Colonic mucosa (tissue), 4 donors: ENCODE measurements at regions not wholly inside any gene's neighbourhood (a gene's known extent, or its start where the extent isn't known, plus 50 kb on each side); places are given as distances from the start of the nearest gene placed in this dataset.

Source experiments
- DNase-seq: peaks from one replicate; pipeline ENCODE4 v3.0.0-alpha.2; 2020
- H3K27ac ChIP-seq: fragments of 200-600 bp; one replicate; pipeline ENCODE4 v1.8.0; 2021
- H3K27me3 ChIP-seq: fragments of 200-600 bp; one replicate; pipeline ENCODE4 v1.8.0; 2021
- H3K36me3 ChIP-seq: fragments of 200-600 bp; one replicate; pipeline ENCODE4 v1.8.0; 2021
- H3K4me1 ChIP-seq: fragments of 200-600 bp; one replicate; pipeline ENCODE4 v1.8.0; 2021; ENCODE audit warnings: mild to moderate bottlenecking
- H3K4me3 ChIP-seq: fragments of 200-600 bp; one replicate; pipeline ENCODE4 v1.8.0; 2021
- H3K9ac ChIP-seq, 2 donors: one replicate each; pipeline ENCODE4 v1.7.0; 2013; ENCODE audit warnings: control low read depth in 2 of 2, low read depth in 2 of 2, low read length in 2 of 2
- H3K9me3 ChIP-seq: fragments of 200-600 bp; one replicate; pipeline ENCODE4 v1.8.0; 2021
- intact Hi-C: fragments of 100-400 bp; cut with DNase I; formaldehyde crosslinking; loops from one replicate; pipeline ENCODE4 v1.14.1; 2022
- TF ChIP-seq, protein P1 (sequence below): fragments of 200-600 bp; IDR thresholded peaks from one replicate; pipeline ENCODE4 v1.8.0; 2022; ENCODE audit warnings: antibody characterized with exemption, mild to moderate bottlenecking
- donor health status: healthy.
- donor health status: DM: no; HTN: no; CAD: no.
- donor health status: DM: no; HTN: no; CAD: no.

DNA sequence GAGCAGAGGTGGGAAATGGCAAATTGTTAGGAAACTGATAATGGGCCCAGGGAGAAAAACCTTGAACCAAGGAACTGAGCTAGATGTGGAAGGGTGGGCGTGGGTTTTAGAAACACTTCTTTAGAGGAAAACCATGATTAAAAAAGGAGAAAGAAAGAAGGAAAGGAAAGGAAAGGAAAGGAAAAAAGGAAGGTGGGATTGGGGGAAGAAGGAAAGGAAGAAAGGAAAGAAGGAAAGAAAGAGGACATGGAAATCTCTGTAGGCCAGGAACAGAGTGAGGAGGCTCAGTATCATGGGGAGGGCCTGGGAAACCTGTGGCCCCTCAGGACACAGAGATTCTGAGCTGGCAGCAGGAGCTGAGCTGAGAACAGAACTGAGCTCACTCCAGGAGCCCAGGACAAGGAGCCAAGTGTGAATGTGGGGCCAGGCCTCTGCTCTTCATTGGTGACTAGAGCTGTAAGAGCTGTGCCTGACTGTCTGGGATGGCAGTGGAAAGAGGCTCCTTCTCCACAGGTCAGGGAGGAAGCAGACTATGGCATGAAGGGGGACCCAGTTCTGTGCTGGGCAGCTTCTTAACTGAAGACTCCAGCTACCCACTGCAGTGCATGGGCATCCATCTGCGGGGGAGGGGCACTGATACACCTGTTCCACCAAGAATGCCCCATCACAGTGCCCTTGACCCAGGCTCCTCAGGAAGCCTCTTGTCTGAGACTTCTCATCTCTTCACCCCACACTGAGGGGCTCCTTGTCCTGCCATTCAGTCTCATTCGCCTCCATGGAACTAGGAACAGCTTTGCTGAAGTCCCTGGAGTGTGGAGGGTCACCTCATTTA is 116.1 kb upstream of the BACH2 start:
- Histone ChIP-seq H3K9ac (no peak overlapping the region), H3K4me1 (no peaks in the 10 kb centered on the region), H3K36me3 (no peaks in the 10 kb centered on the region), H3K4me3 (no peak overlapping the region), H3K27ac (no peak overlapping the region), H3K27me3 (no peaks in the 10 kb centered on the region), H3K9me3 (no peaks in the 10 kb centered on the region)
- DNase-seq = no peak
- intact Hi-C loops = no loop called here
- TF ChIP-seq, protein P1, sequence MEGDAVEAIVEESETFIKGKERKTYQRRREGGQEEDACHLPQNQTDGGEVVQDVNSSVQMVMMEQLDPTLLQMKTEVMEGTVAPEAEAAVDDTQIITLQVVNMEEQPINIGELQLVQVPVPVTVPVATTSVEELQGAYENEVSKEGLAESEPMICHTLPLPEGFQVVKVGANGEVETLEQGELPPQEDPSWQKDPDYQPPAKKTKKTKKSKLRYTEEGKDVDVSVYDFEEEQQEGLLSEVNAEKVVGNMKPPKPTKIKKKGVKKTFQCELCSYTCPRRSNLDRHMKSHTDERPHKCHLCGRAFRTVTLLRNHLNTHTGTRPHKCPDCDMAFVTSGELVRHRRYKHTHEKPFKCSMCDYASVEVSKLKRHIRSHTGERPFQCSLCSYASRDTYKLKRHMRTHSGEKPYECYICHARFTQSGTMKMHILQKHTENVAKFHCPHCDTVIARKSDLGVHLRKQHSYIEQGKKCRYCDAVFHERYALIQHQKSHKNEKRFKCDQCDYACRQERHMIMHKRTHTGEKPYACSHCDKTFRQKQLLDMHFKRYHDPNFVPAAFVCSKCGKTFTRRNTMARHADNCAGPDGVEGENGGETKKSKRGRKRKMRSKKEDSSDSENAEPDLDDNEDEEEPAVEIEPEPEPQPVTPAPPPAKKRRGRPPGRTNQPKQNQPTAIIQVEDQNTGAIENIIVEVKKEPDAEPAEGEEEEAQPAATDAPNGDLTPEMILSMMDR = no peak

GRCh38 chr6:90411292-90411781 is 114.7 kb upstream of the BACH2 start:
- no peak overlapping the region for H3K27ac ChIP-seq
- no peaks in the 10 kb centered on the region for H3K27me3 ChIP-seq
- TF ChIP-seq, protein P1 = no peak
- H3K4me3 ChIP-seq = no peak overlapping the region
- no peak for DNase-seq
- no peaks in the 10 kb centered on the region for H3K9me3 ChIP-seq
- intact Hi-C loops = no loop called here
- no peaks in the 10 kb centered on the region for H3K4me1 ChIP-seq
- H3K9ac ChIP-seq = no peak overlapping the region
- H3K36me3 ChIP-seq = no peaks in the 10 kb centered on the region

- TF ChIP-seq, protein P1 = no peak
Observed at GRCh38 chr6:90409700-90410099, 113.1 kb upstream of the BACH2 start.

DNA sequence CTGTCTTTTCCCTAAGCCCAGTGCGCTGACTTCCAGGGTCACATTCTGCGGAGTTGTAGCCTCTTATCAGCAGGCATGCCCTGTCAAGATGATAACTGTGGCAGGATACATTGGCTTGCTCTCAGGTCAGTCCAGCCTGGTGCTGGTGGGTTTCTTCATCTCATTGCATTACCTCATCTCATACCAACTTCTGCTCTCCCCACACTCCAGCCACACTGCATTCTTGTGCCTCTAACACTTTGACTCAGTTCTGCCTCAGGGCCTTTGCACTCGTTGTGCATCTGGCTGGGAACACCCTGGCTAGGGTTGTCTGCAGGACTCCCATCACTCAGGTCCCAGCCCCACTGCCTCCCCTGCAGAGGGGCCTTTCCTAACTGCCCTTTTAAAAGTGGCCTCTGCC is 110.3 kb upstream of the BACH2 start:
- no peak for DNase-seq
- no peak overlapping the region for H3K9ac ChIP-seq

More at GRCh38 chr6:90409700-90410099, 113.1 kb upstream of the BACH2 start:
- Histone ChIP-seq H3K4me1 (no peaks in the 10 kb centered on the region), H3K36me3 (no peaks in the 10 kb centered on the region), H3K4me3 (no peak overlapping the region), H3K27me3 (no peaks in the 10 kb centered on the region), H3K27ac (no peak overlapping the region), H3K9me3 (no peaks in the 10 kb centered on the region), H3K9ac (no peak overlapping the region)
- DNase-seq = no peak
- intact Hi-C loops = no loop called here

DNA sequence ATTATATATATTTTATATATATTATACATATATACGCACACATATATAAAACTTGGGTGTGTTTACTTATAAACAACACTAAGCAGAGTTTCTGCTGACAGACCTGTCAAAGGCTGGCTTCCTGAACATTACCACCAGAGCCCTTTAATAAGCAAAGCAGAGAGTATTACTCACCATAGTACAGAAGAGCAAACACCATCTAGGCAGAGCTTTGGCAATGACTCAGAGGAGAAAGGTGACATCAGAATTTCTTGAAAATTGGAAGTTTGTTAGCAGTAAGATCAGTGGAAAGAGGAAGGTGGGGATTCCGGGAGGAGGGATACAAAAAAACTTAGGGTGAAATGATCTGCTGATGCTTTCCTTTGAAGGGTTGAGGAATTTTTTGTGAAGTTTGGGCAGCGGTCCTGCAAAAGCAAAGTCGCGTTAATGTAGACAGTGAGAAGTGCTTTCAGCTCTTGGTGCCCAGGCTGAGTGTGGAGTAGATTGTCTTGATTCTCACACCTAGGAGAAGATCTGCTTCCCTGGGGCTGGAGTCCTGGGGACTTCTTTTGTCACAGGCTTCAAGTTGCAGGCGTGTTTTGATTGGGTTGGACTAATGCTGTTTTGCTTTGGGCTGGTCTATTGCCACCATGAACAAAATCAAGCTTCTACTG is 109.6 kb upstream of the BACH2 start:
- no peak overlapping the region for H3K4me3 ChIP-seq
- no peaks in the 10 kb centered on the region for H3K36me3 ChIP-seq
- H3K9ac ChIP-seq = no peak overlapping the region
- DNase-seq = no peak
- no peaks in the 10 kb centered on the region for H3K9me3 ChIP-seq
- intact Hi-C loops = no loop called here
- TF ChIP-seq, protein P1 = no peak
- no peak overlapping the region for H3K27ac ChIP-seq
- H3K27me3 ChIP-seq = no peaks in the 10 kb centered on the region
- H3K4me1 ChIP-seq = no peaks in the 10 kb centered on the region

More for the DNA sequence above, 110.3 kb upstream of the BACH2 start:
- Histone ChIP-seq H3K9me3 (no peaks in the 10 kb centered on the region), H3K4me3 (no peak overlapping the region), H3K27me3 (no peaks in the 10 kb centered on the region), H3K36me3 (no peaks in the 10 kb centered on the region), H3K27ac (no peak overlapping the region), H3K4me1 (no peaks in the 10 kb centered on the region)
- TF ChIP-seq, protein P1 = no peak
- intact Hi-C loops = no loop called here
